Coronary artery (tissue), 2 donors: ENCODE measurements at regions not wholly inside any gene's neighbourhood (a gene's known extent, or its start where the extent isn't known, plus 50 kb on each side); places are given as distances from the start of the nearest gene placed in this dataset.

ENCODE experiments used
- DNase-seq: peaks from one replicate; pipeline ENCODE4 v3.0.0-alpha.2; 2017; ENCODE audit warnings: low spot score
- H3K27ac ChIP-seq, 2 donors: fragments of 200-600 bp; sonication (generic); one replicate each; pipeline ENCODE4 v1.5.1; 2016 to 2019
- H3K4me3 ChIP-seq: fragments of 200-600 bp; sonication (generic); 2 replicates; pipeline ENCODE4 v1.5.1; 2016; ENCODE audit warnings: mild to moderate bottlenecking, moderate library complexity
- CTCF ChIP-seq: fragments of 200-600 bp; sonication (generic); IDR thresholded peaks from one replicate; pipeline ENCODE4 v1.5.1; 2019; ENCODE audit warnings: antibody characterized with exemption

DNA sequence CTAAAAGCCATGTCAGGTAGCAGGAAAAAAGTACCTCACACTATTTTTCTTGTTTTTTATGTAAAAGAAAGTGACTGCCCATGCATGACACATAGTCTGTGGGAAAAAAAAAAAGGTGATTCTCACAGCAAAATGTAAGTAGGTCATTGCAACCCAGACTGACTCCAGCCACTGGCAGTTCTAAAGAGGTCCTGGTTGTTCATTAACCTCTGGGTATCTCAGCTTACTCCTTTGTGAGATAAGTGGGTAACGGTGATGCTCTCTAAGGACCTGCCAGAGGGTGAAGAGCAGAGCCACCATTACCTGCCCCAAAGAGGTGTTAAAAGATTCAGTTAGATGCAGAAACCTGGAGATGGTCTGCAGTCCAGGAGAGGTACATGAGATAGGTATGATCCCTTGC, 531.9 kb downstream of the GRIN2A start:
- no peak for TF ChIP-seq CTCF
- Histone ChIP-seq H3K4me3 (no peak overlapping the region), H3K27ac (no peak overlapping the region)
- no peak for DNase-seq

GRCh38 chr16:9655051-9655450, 527.2 kb downstream of the GRIN2A start:
- Histone ChIP-seq H3K27ac (no peak overlapping the region), H3K4me3 (no peak overlapping the region)
- no peak for TF ChIP-seq CTCF
- DNase-seq = no peak

- no peak for DNase-seq
- Histone ChIP-seq H3K4me3 (no peak overlapping the region), H3K27ac (no peak overlapping the region)
- TF ChIP-seq CTCF = no peak
Observed at GRCh38 chr16:9657641-9658040, 524.6 kb downstream of the GRIN2A start.

DNA sequence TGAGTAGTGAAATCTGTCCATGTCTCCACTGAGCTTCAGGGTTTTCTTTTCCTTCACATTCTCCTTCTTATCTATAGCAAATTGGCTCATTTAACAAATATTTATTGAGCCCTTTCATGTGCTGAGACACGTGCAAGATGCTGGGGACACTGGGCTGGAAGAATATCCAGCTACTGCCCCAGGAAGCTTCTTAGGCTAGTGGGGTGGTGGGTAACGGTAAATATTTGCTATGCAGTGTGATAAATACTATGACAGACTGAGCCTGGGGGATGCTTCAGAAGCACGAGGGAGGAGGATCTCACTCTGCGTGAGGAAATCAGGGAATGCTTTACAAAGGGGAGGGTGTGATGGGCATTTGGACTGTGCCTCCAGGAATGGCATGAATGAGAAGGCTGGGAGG, 524.1 kb downstream of the GRIN2A start:
- H3K27ac ChIP-seq = no peak overlapping the region
- no peak for DNase-seq
- no peak overlapping the region for H3K4me3 ChIP-seq
- TF ChIP-seq CTCF = no peak

DNA sequence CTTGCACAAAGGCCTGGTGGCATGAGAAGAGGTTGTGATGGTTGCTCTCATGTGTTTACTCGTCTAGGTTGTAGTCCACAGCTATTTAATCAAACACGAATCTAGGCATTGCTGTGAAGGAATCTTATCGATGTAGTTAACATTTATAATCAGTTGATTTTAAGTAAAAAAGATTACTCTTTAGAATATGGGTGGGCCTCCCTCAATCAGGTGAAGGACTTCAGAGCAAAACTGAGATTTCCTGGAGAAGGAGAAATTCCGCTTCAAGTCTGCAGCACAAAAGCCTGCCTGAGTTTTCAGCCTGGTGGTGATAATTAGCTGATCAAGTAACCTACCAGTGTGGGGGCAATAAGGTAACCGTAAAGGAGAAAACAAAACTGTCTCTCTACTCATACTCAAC, 523.6 kb downstream of the GRIN2A start:
- Histone ChIP-seq H3K4me3 (no peak overlapping the region), H3K27ac (no peak overlapping the region)
- no peak for TF ChIP-seq CTCF
- no peak for DNase-seq

DNA sequence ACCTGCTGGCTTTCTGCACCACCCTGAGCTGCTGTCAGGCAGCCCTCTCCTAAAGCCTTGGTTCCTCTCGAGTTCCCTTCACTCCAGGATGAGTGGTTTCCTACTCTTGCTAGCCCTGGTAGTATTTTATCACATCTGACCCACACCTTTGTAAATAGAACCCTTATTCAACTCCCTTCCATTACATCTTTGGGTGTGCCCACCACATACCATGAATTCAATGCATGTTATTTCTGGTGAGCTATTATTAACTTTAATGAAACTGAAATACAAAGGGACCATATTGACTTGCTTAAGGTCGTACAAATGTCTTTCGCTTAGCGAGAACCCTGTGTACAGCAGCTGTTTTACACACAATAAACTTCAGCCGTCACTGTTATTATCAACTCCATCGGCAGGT, 521.3 kb downstream of the GRIN2A start:
- DNase-seq = no peak
- Histone ChIP-seq H3K27ac (no peak overlapping the region), H3K4me3 (no peak overlapping the region)
- no peak for TF ChIP-seq CTCF

- H3K27ac ChIP-seq = no peak overlapping the region
- DNase-seq = no peak
- no peak overlapping the region for H3K4me3 ChIP-seq
- TF ChIP-seq CTCF = no peak
Observed at GRCh38 chr16:9661336-9662017, 520.8 kb downstream of the GRIN2A start.
